A673 (cell line): ENCODE measurements at regions not wholly inside any gene's neighbourhood (a gene's known extent, or its start where the extent isn't known, plus 50 kb on each side); places are given as distances from the start of the nearest gene placed in this dataset.

Experiments used
- BruUV-seq: library from RNA; stranded (reverse); fragments of 400-500 nt; replicated peaks from 2 replicates; lab custom pipeline; 2021; lab: Mats Ljungman, UMichigan
- CTCF ChIA-PET: fragments of 300-600 bp; sonication (Branson Sonifier 250); formaldehyde crosslinking; loops from one replicate; lab custom pipeline; 2022; ENCODE audit warnings: antibody characterized with exemption; lab: Charles Lee
- POLR2A ChIA-PET: fragments of 300-600 bp; sonication (Branson Sonifier 250); formaldehyde crosslinking; loops from one replicate; lab custom pipeline; 2022; ENCODE audit warnings: antibody characterized with exemption; ENCODE audit not compliant: low non-redundant PET; lab: Charles Lee
- DNase-seq: peaks from one replicate; pipeline ENCODE4 v3.0.0-alpha.2; 2015; ENCODE audit warnings: low spot score
- H3K27ac ChIP-seq: fragments of 200-600 bp; sonication (generic); 2 replicates; pipeline ENCODE4 v1.5.1; 2016; ENCODE audit warnings: mixed run types, low read depth, mild to moderate bottlenecking, mixed read lengths, antibody characterized with exemption, low read length; ENCODE audit not compliant: poor library complexity, severe bottlenecking
- H3K27me3 ChIP-seq: fragments of 200-600 bp; sonication (generic); replicated peaks from 2 replicates; pipeline ENCODE4 v1.6.1; 2017; ENCODE audit warnings: mixed run types, low read depth, mild to moderate bottlenecking, mixed read lengths, antibody characterized with exemption, low read length; ENCODE audit not compliant: insufficient read depth, poor library complexity
- H3K36me3 ChIP-seq: fragments of 200-600 bp; sonication (generic); 2 replicates; pipeline ENCODE4 v1.6.1; 2016; ENCODE audit warnings: mixed run types, mild to moderate bottlenecking, mixed read lengths, antibody characterized with exemption, low read length; ENCODE audit not compliant: insufficient read depth, poor library complexity, severe bottlenecking
- H3K4me1 ChIP-seq: fragments of 200-600 bp; sonication (generic); 2 replicates; pipeline ENCODE4 v1.6.1; 2017; ENCODE audit warnings: mixed run types, mild to moderate bottlenecking, mixed read lengths, antibody characterized with exemption, low read length; ENCODE audit not compliant: insufficient read depth, poor library complexity, severe bottlenecking
- H3K4me3 ChIP-seq: fragments of 200-600 bp; sonication (generic); 2 replicates; pipeline ENCODE4 v1.5.1; 2016; ENCODE audit warnings: low read depth, mixed run types, mild to moderate bottlenecking, mixed read lengths, low read length; ENCODE audit not compliant: poor library complexity, severe bottlenecking
- H3K9me3 ChIP-seq: fragments of 200-600 bp; sonication (generic); 2 replicates; pipeline ENCODE4 v1.6.1; 2016; ENCODE audit warnings: mixed run types, low read depth, mild to moderate bottlenecking, mixed read lengths, antibody characterized with exemption, low read length; ENCODE audit not compliant: poor library complexity, severe bottlenecking
- CTCF ChIP-seq: fragments of 300-800, 200-600 bp; sonication (generic); conservative IDR thresholded peaks from 2 replicates; pipeline ENCODE4 v1.5.1; 2017; ENCODE audit warnings: low read depth, mild to moderate bottlenecking, antibody characterized with exemption, low read length, moderate library complexity, mixed read lengths
- EZH2 ChIP-seq: fragments of 200-600 bp; sonication (generic); IDR thresholded peaks from 2 replicates; pipeline ENCODE4 v1.6.1; 2017; ENCODE audit warnings: borderline replicate concordance, low read depth, mild to moderate bottlenecking, mixed read lengths, antibody characterized with exemption, low read length; ENCODE audit not compliant: poor library complexity, severe bottlenecking
- intact Hi-C: fragments of 100-400 bp; cut with micrococcal nuclease; formaldehyde crosslinking; loops from one replicate; pipeline ENCODE4 v1.10.0; 2022; ENCODE audit not compliant: unreplicated experiment

DNA sequence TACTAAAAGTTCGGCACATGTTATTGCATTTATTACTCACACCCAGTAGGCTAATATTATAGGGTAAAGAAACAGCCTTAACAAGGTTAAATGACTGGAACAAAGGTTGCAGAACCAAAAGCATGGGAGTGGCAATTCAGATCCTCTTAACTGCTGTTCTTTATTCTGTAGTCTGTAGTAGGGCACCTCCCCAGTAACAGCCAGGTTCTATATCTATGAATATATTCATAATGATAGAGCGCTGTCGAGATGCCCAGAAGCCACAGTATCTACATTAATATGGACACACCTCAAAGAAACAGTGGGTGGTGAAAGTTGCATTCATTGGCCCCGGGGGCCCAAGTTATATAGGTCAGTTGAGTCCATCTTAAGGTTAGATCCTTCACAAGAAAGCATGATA, 340.9 kb upstream of the THRB start:
- Histone ChIP-seq H3K27me3 (peaks cover 36% of the 10 kb centered on the region), H3K4me1 (no peaks in the 10 kb centered on the region), H3K27ac (no peak overlapping the region), H3K4me3 (no peak overlapping the region), H3K36me3 (no peaks in the 10 kb centered on the region), H3K9me3 (no peaks in the 10 kb centered on the region)
- TF ChIP-seq EZH2 = no peak
- TF ChIP-seq CTCF = no peak
- POLR2A ChIA-PET = no interaction called here
- intact Hi-C loops = no loop called here
- DNase-seq = no peak
- CTCF ChIA-PET = no interaction called here
- no TSS peak for BruUV-seq

- Histone ChIP-seq H3K9me3 (no peaks in the 10 kb centered on the region), H3K27me3 (peaks cover 19% of the 10 kb centered on the region), H3K4me1 (no peaks in the 10 kb centered on the region), H3K4me3 (no peak overlapping the region), H3K27ac (no peak overlapping the region), H3K36me3 (no peaks in the 10 kb centered on the region)
- CTCF ChIA-PET = no interaction called here
- no peak for TF ChIP-seq CTCF
- TF ChIP-seq EZH2 = no peak
- intact Hi-C loops = no loop called here
- POLR2A ChIA-PET = no interaction called here
- BruUV-seq = no TSS peak
- no peak for DNase-seq
Observed at GRCh38 chr3:24837601-24838000, 343.0 kb upstream of the THRB start.

DNA sequence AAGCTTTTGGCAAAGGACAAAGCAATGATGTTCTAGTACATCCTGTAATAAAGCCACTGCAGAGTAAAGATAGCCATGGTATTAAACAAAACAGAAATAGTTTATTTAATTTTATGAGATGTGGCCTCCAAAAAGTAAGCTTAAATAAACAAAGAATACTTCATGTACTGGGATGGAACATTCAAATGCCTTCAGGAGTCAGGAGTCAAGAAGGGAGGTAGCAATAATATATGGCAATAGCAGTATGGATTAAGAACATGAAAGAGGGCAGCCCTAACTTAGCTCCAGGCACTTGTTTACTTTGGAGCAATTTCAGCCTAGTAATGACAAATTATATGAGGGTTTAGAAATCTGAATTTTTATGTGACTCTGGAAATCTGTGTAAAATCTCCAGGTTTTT, 343.9 kb upstream of the THRB start:
- no peaks in the 10 kb centered on the region for H3K9me3 ChIP-seq
- TF ChIP-seq CTCF = no peak
- TF ChIP-seq EZH2 = no peak
- H3K4me3 ChIP-seq = no peak overlapping the region
- ChIA-PET POLR2A (no interaction called here), CTCF (no interaction called here)
- intact Hi-C loops = no loop called here
- peaks cover 19% of the 10 kb centered on the region for H3K27me3 ChIP-seq
- no peaks in the 10 kb centered on the region for H3K4me1 ChIP-seq
- no peaks in the 10 kb centered on the region for H3K36me3 ChIP-seq
- DNase-seq = no peak
- no peak overlapping the region for H3K27ac ChIP-seq
- BruUV-seq = no TSS peak
